Fibroblast of mammary gland (primary cell): ENCODE measurements at regions not wholly inside any gene's neighbourhood (a gene's known extent, or its start where the extent isn't known, plus 50 kb on each side); places are given as distances from the start of the nearest gene placed in this dataset.

Experiments
- DNase-seq: peaks from one replicate; pipeline ENCODE4 v3.0.0-alpha.2; 2010; ENCODE audit warnings: low read depth
- H3K4me3 ChIP-seq: 2 replicates; pipeline ENCODE4 v1.5.1; 2011; ENCODE audit warnings: low read depth, mild to moderate bottlenecking, low read length, moderate library complexity; ENCODE audit not compliant: control insufficient read depth
- CTCF ChIP-seq: conservative IDR thresholded peaks from 2 replicates; pipeline ENCODE4 v1.5.1; 2011; ENCODE audit warnings: low read depth, low read length, inconsistent platforms; ENCODE audit not compliant: control insufficient read depth, insufficient read depth

GRCh38 chr6:155611742-155612141, 156.1 kb upstream of the NOX3 start:
- no peak overlapping the region for H3K4me3 ChIP-seq
- no peak for DNase-seq
- no peak for TF ChIP-seq CTCF

- no peak overlapping the region for H3K4me3 ChIP-seq
- no peak for TF ChIP-seq CTCF
- no peak for DNase-seq
Observed at GRCh38 chr6:155604991-155605390, 149.4 kb upstream of the NOX3 start.

GRCh38 chr6:155599561-155599960, 143.9 kb upstream of the NOX3 start:
- no peak for TF ChIP-seq CTCF
- no peak for DNase-seq
- H3K4me3 ChIP-seq: no peak overlapping the region

GRCh38 chr6:155599160-155599559, 143.5 kb upstream of the NOX3 start:
- no peak for TF ChIP-seq CTCF
- no peak overlapping the region for H3K4me3 ChIP-seq
- DNase-seq: no peak

- no peak for DNase-seq
- no peak for TF ChIP-seq CTCF
- no peak overlapping the region for H3K4me3 ChIP-seq
Observed at GRCh38 chr6:155595284-155595683, 139.6 kb upstream of the NOX3 start.

GRCh38 chr6:155591741-155592140, 136.1 kb upstream of the NOX3 start:
- no peak for TF ChIP-seq CTCF
- DNase-seq: no peak
- no peak overlapping the region for H3K4me3 ChIP-seq

- DNase-seq: no peak
- H3K4me3 ChIP-seq: no peak overlapping the region
- no peak for TF ChIP-seq CTCF
Observed at GRCh38 chr6:155589190-155589589, 133.6 kb upstream of the NOX3 start.
